ENCODE measurements at regions not wholly inside any gene's neighbourhood (a gene's known extent, or its start where the extent isn't known, plus 50 kb on each side); places are given as distances from the start of the nearest gene placed in this dataset.
A peak's percentile ranks its signal among the peaks of the same experiment; 100 is the strongest.

DNA sequence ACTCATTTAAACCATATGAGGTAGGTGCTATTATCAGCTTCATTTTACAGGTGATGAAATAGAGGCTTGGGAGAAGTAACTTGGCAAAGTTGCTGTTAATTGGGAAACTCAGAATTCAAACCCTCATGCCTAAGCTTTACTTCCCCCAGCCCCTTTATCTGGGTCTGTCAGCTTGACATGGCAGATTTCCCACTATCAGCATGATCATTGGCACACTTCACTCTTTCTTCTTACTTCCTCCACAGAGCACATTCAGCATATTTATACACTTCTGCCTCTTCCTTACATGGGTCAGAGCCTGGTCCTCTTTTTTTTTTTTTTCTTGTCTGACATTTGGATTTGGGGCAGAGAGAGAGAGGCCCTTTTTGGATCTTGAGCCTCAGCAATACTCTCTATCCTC lies 56.5 kb upstream of the ARX start:
- intact Hi-C loops (cut with micrococcal nuclease): no loop called here
- TF ChIP-seq RCOR1 (IDR thresholded peaks at IDR 0.05; ENCODE audit: borderline replicate concordance in 1 of 2, low read depth in 2 of 2, low read length in 2 of 2) (peak in 1 of 2 experiments; percentile 41; a peak in 1 of 4 replicates), CEBPG (CRISPR knock-in tag; IDR thresholded peaks at IDR 0.05) (0 out of 2 replicates have a peak, but pooled peaks have one; percentile 16), CEBPG (tag; conservative IDR thresholded peaks at IDR 0.05 in 1 of 2, IDR thresholded peaks at IDR 0.05 in 1 of 2) (peak; percentile 38 to 77; a peak in 3 of 4 replicates), HDAC6 (IDR thresholded peaks at IDR 0.05; ENCODE audit: low read depth, low read length) (no peak), TAL1 (IDR thresholded peaks at IDR 0.05) (peak; percentile 65), RBM17 (IDR thresholded peaks at IDR 0.05; ENCODE audit: borderline replicate concordance, low read depth, low read length) (no peak), MYC (IDR thresholded peaks at IDR 0.05; ENCODE audit: low read depth, low read length) (0 out of 2 replicates have a peak, but pooled peaks have one; percentile 22), MYC (CRISPR knock-in tag; IDR thresholded peaks at IDR 0.05; ENCODE audit: borderline replicate concordance, low read depth) (no peak), CBFA2T3 (IDR thresholded peaks at IDR 0.05) (peak; percentile 34), ARID1B (IDR thresholded peaks at IDR 0.05) (peak; percentile 71), ATF7 (IDR thresholded peaks at IDR 0.05) (peak; percentile 39; the same call in 1 of the 2 replicates), ETV6 (IDR thresholded peaks at IDR 0.05; ENCODE audit: borderline replicate concordance in 1 of 2, low read depth in 2 of 2, low read length in 1 of 2) (peak in 1 of 2 experiments; percentile 29; a peak in 1 of 4 replicates), ETV6 (CRISPR knock-in tag; IDR thresholded peaks at IDR 0.05; ENCODE audit: borderline replicate concordance) (no peak), BHLHE40 (IDR thresholded peaks at IDR 0.05; ENCODE audit: low read length) (peak; percentile 69; the same call in 1 of the 2 replicates), MEIS2 (IDR thresholded peaks at IDR 0.05; ENCODE audit: partially characterized antibody) (peak; percentile 45), SMARCE1 (IDR thresholded peaks at IDR 0.05) (peak; percentile 21; the same call in 1 of the 2 replicates), NFE2 (IDR thresholded peaks at IDR 0.05; ENCODE audit: low read depth) (peak; percentile 24; the same call in 1 of the 2 replicates)
- TF ChIP-seq, protein P1, sequence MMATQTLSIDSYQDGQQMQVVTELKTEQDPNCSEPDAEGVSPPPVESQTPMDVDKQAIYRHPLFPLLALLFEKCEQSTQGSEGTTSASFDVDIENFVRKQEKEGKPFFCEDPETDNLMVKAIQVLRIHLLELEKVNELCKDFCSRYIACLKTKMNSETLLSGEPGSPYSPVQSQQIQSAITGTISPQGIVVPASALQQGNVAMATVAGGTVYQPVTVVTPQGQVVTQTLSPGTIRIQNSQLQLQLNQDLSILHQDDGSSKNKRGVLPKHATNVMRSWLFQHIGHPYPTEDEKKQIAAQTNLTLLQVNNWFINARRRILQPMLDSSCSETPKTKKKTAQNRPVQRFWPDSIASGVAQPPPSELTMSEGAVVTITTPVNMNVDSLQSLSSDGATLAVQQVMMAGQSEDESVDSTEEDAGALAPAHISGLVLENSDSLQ (IDR thresholded peaks at IDR 0.05): peak; percentile 25; the same call in 1 of the 2 replicates
- TF ChIP-seq, protein P2, sequence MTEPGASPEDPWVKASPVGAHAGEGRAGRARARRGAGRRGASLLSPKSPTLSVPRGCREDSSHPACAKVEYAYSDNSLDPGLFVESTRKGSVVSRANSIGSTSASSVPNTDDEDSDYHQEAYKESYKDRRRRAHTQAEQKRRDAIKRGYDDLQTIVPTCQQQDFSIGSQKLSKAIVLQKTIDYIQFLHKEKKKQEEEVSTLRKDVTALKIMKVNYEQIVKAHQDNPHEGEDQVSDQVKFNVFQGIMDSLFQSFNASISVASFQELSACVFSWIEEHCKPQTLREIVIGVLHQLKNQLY (CRISPR knock-in tag; conservative IDR thresholded peaks at IDR 0.05): no peak
- TF ChIP-seq, protein P3, sequence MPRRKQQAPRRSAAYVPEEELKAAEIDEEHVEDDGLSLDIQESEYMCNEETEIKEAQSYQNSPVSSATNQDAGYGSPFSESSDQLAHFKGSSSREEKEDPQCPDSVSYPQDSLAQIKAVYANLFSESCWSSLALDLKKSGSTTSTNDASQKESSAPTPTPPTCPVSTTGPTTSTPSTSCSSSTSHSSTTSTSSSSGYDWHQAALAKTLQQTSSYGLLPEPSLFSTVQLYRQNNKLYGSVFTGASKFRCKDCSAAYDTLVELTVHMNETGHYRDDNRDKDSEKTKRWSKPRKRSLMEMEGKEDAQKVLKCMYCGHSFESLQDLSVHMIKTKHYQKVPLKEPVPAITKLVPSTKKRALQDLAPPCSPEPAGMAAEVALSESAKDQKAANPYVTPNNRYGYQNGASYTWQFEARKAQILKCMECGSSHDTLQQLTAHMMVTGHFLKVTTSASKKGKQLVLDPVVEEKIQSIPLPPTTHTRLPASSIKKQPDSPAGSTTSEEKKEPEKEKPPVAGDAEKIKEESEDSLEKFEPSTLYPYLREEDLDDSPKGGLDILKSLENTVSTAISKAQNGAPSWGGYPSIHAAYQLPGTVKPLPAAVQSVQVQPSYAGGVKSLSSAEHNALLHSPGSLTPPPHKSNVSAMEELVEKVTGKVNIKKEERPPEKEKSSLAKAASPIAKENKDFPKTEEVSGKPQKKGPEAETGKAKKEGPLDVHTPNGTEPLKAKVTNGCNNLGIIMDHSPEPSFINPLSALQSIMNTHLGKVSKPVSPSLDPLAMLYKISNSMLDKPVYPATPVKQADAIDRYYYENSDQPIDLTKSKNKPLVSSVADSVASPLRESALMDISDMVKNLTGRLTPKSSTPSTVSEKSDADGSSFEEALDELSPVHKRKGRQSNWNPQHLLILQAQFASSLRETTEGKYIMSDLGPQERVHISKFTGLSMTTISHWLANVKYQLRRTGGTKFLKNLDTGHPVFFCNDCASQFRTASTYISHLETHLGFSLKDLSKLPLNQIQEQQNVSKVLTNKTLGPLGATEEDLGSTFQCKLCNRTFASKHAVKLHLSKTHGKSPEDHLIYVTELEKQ (CRISPR knock-in tag; IDR thresholded peaks at IDR 0.05): no peak

More for the DNA sequence above, 56.5 kb upstream of the ARX start:
- Histone ChIP-seq H3K27ac (ENCODE audit: extremely low read depth, low read depth, low read length) (no peak overlapping the region), H3K9me3 (replicated peaks; ENCODE audit: control insufficient read depth, insufficient read depth, low read depth, low read length) (no peaks in the 10 kb centered on the region), H3K27me3 (ENCODE audit: control insufficient read depth in 2 of 2, insufficient read depth in 2 of 2, low read length in 2 of 2) (no peaks in the 10 kb centered on the region; a peak in 1 of 5 replicates), H2AFZ (ENCODE audit: low read depth, low read length) (no peak overlapping the region), H4K20me1 (replicated peaks; ENCODE audit: control insufficient read depth, insufficient read depth, low read length) (no peaks in the 10 kb centered on the region), H3K4me3 (no peak overlapping the region), H3K79me2 (ENCODE audit: control insufficient read depth, insufficient read depth, low read length) (no peaks in the 10 kb centered on the region), H3K36me3 (ENCODE audit: control insufficient read depth, insufficient read depth, low read length) (no peaks in the 10 kb centered on the region), H3K9me1 (ENCODE audit: control insufficient read depth, insufficient read depth, low read length) (no peaks in the 10 kb centered on the region), H3K4me1 (replicated peaks in 1 of 2; ENCODE audit: control insufficient read depth in 2 of 2, insufficient read depth in 2 of 2, low read length in 2 of 2) (no peaks in the 10 kb centered on the region; a peak in 1 of 5 replicates), H3K4me2 (ENCODE audit: insufficient read depth, low read length) (no peak overlapping the region), H3K9ac (ENCODE audit: insufficient read depth in 1 of 2, low read depth in 2 of 2, low read length in 2 of 2) (no peak overlapping the region)
- no TSS peak for BruUV-seq (replicated peaks)
- ATAC-seq (peak; percentile 48; the same call in 1 of the 3 replicates), DNase-seq (ENCODE audit: extremely low read depth in 1 of 4, low spot score in 3 of 4) (peak in 1 of 4 experiments; percentile 9), FAIRE-seq (no peak)
- ChIA-PET CTCF (ENCODE audit: low intra/inter-chr PET ratio) (no interaction called here), POLR2A (no interaction called here)
- in situ Hi-C loops (cut with MboI): no loop called here
